ENCODE measurements at regions not wholly inside any gene's neighbourhood (a gene's known extent, or its start where the extent isn't known, plus 50 kb on each side); places are given as distances from the start of the nearest gene placed in this dataset.

DNA sequence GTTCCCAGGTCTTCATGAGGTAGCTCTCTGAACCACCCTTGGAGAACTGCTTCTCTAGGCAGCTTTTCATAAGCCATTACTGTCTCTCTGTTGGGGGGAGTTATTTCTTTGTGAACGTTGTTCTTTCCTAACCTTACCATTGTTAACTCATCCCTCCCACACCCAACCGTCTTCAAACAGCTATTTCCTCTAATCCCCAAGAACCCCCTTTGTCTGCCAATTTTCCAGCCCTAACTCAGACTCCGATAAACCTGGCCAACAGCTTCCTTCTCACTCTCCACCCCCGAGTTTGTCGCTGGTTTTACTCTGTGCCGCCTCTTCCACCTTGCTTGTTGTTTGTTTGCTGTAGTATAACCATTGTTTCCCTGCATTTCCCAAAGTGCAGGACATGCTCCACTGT lies 131.5 kb downstream of the CCDC34 start:
- TF ChIP-seq, protein P1, sequence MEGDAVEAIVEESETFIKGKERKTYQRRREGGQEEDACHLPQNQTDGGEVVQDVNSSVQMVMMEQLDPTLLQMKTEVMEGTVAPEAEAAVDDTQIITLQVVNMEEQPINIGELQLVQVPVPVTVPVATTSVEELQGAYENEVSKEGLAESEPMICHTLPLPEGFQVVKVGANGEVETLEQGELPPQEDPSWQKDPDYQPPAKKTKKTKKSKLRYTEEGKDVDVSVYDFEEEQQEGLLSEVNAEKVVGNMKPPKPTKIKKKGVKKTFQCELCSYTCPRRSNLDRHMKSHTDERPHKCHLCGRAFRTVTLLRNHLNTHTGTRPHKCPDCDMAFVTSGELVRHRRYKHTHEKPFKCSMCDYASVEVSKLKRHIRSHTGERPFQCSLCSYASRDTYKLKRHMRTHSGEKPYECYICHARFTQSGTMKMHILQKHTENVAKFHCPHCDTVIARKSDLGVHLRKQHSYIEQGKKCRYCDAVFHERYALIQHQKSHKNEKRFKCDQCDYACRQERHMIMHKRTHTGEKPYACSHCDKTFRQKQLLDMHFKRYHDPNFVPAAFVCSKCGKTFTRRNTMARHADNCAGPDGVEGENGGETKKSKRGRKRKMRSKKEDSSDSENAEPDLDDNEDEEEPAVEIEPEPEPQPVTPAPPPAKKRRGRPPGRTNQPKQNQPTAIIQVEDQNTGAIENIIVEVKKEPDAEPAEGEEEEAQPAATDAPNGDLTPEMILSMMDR (IDR thresholded peaks at IDR 0.05), result no peak
- TF ChIP-seq POLR2A (IDR thresholded peaks at IDR 0.05), result no peak

Measured in uterus (tissue), 2 donors.